AG09319 (cell line): ENCODE measurements at regions not wholly inside any gene's neighbourhood (a gene's known extent, or its start where the extent isn't known, plus 50 kb on each side); places are given as distances from the start of the nearest gene placed in this dataset.

Source experiments
- DNase-seq: peaks from one replicate; pipeline ENCODE4 v3.0.0-alpha.2; 2010; ENCODE audit warnings: low read depth; ENCODE audit errors: extremely low read depth
- CTCF ChIP-seq: IDR thresholded peaks from 2 replicates; pipeline ENCODE4 v1.5.1; 2011; ENCODE audit warnings: low read depth, mild to moderate bottlenecking, inconsistent platforms, low read length, moderate library complexity

- no peak for DNase-seq
- no peak for TF ChIP-seq CTCF
These were observed 622.4 kb downstream of the BCKDHB start for GRCh38 chr6:80728830-80729229.

DNA sequence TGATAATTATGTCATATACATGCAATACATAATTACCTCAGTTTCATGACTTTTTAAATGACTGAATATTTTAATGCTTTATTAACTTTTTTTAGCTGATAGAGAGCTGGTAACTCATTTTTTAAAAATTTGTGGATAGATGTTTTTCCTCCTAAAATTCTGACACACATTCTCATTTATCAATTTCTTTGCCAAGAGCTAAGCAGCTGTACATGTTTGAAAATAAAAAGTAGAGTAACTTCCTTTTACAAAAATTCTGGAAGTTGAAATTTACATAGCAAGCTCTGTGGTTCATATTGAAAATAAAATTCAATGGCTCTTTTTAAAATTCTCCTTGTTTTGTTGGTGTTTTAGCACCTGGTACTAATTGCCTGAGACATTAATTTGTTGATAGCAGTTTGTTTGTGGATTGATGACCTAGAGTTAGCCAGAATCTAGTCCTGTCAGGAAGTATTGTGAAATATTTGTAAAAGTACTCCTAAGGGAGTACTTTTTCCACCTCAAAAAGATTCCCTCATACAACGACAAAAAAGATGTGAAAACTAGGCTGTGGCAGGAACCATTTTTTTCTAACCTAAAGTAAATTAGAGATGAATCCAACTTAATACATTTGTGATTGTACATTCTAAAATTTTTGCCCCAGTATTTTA lies 621.8 kb downstream of the BCKDHB start:
- TF ChIP-seq CTCF, result no peak
- no peak for DNase-seq

DNA sequence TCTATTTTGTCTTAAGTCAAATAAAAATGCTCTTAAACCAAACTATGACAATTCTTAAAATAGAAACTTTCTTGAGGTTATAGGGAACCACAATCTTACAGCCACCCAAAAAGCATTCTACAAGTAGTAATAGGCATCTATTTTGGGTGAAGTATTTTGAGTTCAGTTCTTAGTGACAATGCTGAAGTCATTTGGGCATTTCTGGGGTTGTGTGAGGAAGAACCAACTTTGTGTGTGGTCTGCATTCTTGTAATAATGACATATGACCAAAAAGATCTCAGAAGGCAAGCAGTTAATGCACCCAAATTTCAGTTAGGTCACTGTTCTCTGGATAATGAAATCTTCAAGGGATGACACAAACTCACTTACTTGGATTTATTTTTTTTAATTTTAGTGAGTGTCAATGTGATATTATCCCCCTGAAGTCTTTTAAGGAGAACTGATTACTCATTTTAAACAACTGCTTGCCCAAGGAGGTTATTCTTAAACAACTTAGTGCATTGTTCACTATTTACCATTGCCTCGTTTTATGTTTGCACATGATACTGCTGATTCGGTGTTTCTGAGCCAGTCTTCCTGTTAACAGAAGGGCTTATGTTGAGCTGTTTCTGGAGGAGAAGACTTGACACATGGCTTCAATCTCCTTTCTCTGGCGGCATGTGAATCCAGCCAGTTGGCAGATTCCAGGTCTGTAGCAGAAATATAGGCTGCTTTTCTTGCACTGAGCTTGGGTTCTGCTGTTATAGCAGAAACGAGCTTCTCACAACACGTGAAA lies 618.9 kb downstream of the BCKDHB start:
- no peak for DNase-seq
- TF ChIP-seq CTCF, result no peak

DNA sequence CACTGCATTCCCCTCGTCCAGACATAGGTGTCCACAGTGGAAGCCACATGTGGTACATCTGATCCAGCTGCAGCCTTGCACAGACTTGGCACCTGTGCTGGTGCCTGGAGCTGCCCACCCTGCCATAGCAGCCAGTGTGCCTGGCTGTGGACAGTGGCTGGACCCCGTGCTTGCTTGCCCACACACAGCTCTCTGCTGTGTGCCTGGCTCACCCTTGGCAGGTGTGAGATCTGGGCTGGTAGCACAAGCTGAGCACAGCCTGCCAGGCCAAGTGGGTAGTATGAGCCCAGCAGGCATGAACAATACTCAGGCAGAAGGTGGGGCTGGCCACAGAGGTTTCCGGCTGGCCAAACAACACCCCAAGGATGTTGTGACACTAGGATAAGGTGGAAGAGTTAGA lies 614.4 kb downstream of the BCKDHB start:
- DNase-seq, result no peak
- TF ChIP-seq CTCF, result no peak

DNA sequence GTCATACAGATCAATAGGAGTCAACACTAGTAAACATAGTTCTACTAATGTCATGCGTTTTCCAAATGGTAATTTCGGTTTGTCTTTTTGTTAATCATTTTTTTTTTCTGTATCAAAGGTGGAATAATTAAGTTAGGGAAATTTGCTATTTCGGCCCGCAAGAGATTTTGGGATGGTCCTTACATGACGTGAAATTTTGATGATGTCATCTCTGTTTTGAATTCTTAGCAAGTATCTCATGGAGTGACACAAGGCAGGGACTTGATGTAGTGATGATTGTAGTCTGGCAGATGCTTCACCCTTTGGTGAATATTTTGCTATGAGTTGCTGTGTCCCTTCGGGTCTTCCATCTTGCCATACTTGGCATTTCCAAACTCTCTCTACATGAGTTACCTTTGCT lies 608.0 kb downstream of the BCKDHB start:
- TF ChIP-seq CTCF, result no peak
- no peak for DNase-seq

GRCh38 chr6:80698459-80698858 lies 592.0 kb downstream of the BCKDHB start:
- DNase-seq, result no peak
- no peak for TF ChIP-seq CTCF

DNA sequence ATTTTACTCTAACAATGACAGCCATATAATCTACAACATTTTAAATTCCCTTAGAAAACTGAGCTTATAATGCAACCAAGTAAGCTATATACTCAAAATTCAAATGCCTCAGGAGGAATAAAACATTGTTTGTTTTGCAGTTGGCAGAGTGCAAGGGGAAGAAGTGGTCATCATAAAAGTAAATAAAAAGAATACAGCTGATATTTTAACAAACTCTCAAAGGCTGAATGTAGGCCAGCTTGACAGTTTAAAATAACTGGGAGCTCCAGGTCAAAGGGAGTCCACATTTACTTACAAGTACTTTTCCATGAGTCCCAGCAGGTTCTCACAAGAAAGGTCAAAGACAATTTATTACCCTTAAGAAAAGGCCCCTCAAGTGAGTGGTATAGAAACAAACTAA lies 589.8 kb downstream of the BCKDHB start:
- no peak for TF ChIP-seq CTCF
- DNase-seq, result no peak
